HG02938 (cell line): ENCODE measurements at regions not wholly inside any gene's neighbourhood (a gene's known extent, or its start where the extent isn't known, plus 50 kb on each side); places are given as distances from the start of the nearest gene placed in this dataset.

ENCODE experiments used
- ATAC-seq: cut with Tn5 transposase; IDR thresholded peaks from one replicate; pipeline ENCODE4 v1.9.1; 2021; ENCODE audit warnings: mild to moderate bottlenecking, moderate library complexity; ENCODE audit not compliant: unreplicated experiment

DNA sequence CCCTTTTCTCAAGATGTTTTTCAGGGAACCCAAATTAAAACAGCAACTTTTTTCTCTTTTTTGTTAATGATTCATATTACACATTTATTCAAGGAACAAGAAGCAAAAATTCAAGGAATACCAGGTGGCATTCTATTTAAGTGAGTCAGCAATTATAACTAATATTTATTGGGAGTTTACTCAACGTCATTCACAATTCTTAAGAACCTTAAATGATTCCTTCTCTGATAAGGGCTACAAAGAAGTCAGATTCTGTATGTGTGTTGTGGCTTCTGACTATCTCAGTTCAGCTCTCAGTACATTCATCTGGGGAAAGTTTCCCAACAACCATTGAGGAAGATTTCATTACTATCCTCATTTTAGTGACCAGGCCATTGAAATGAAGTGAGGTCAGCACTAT is 470.7 kb upstream of the AKR1E2 start:
- ATAC-seq: no peak

DNA sequence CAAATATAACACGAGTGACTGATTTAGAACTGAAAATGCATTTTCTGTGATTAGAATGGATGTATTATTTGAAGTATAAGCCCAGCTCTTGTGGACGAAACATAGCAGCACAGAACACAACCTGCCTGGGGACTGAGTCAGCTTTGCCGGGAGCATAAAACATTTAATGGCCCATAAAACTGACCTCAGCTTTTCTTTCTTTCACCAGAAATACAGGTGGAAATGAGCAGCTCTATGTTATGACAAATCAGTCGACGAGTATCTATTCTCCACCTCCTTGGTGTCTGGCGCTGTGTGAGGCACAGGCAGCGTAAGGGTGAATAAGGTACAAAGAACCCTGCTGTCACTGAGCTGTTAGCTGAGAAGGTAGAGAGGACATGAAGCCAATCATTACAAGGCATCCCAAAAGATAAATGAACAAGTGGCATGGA is 471.6 kb upstream of the AKR1E2 start:
- no peak for ATAC-seq

DNA sequence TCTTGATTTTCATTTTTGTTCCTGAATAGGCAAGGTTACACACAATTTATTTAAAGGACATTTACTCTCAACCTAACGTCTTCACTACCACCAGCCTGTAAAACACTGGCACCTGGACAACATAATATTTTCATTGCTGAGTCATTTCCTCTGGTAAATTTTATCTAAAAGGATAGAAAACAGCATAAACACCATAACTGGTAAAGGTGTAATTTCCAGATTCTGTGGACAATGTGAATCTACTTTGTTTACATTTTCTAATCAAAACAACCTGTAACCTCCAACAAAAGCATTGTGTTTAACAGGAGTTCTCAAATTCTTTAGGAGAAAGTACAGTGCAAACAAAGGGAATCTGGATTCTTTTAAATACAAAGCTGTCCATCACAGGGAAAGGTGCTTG is 472.0 kb upstream of the AKR1E2 start:
- ATAC-seq: no peak

DNA sequence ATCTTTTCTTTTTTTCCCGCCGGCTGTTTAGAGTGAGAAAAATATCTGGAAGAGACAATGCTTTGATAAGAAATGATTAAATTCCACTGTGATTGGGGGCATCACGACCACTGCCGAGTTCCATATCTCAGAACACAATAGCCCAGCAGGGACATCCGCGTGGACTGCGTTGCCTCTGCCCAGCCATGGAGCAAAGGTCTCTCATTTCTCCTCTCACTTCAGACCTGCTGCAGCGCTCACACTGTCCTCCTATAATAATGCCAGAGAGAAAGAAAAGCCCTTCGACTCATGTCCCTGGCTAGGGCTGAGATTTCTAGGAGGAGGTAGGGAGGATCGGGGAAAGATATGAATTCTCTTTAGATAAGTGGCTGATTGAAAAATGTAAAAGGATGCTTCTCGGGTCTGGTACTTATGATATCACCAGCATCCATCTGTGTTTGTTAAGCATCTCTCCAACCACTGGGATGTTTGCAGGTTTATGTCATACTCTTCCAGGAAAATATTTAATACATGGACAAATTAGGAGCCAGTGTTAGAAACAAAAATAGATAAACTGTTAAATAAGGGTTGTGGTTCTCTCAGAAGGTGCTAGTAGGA is 472.9 kb upstream of the AKR1E2 start:
- no peak for ATAC-seq

DNA sequence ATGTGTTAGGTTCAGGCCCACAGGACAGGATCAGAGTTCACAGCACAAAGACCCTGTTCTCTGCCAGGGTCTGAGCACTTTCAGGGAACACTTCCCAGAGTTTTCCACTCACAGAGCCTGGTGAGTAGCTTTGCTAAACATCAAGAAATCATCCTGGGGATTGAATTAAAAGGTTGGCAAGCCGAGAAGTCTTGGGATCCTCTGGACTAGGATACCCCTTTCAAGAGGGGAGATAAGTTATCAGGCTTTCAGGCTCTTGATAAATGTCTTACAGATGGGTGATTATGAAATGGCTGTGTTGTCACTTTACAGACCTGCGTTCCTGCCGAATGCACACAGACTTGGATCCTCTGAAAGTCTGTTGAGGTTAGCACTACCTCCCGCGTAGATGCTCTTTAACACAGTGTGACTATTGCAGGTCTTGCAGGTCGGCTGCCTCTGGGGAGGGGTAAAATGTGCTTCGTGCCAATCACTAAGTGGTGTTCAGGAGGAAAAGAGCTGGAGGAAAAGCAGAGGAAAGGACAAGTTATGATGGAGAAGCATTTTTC is 473.5 kb upstream of the AKR1E2 start:
- no peak for ATAC-seq

DNA sequence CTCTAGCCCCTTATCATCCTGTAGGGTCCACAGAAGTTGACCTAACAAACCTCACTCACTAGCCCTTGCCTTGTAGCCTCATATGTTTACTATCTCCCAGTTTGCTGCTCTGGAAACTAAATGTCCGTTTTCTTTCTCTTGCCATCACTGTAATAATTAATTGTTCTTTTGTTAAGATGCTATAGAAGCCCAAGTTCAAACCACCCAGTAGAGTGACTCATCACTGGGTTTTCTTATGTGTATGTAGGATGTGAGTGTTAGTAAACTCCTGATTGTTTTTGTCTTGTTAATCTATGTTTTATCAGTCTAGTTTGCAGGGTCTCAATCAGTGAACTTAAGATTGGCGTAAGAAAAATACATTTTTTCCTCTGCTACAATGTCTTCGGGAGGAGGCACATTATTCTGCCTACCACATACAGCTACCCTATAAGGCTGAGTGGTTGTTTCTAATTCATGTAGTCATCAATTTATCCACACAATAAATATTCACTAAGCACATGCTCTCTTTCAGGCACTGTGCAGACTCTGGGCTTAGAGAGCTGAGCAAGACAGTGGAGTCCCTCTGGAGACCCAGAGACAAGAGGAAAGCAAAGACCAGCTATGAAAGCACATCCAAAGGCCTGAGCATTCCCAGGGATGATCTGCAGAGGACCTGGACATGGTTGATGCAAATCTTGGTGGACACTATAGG is 474.1 kb upstream of the AKR1E2 start:
- ATAC-seq: no peak

DNA sequence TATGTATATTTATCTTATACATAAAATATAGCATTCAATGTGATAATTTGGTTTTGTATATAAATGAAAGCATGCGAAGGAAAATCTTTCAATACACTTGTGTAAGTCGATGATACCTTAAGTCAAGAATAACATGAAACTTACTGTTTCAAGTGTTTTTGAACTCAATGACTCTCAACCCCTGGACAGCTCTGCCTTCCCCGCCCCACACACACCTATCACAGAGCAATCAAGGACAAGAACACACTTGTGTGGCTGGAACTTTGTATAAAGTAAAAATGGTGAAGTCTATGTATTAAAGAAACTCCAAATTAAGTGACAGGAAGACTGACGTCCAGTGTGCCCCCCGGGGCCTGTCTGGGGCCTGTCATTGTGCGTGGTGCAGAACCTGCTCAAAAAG is 478.6 kb upstream of the AKR1E2 start:
- no peak for ATAC-seq

DNA sequence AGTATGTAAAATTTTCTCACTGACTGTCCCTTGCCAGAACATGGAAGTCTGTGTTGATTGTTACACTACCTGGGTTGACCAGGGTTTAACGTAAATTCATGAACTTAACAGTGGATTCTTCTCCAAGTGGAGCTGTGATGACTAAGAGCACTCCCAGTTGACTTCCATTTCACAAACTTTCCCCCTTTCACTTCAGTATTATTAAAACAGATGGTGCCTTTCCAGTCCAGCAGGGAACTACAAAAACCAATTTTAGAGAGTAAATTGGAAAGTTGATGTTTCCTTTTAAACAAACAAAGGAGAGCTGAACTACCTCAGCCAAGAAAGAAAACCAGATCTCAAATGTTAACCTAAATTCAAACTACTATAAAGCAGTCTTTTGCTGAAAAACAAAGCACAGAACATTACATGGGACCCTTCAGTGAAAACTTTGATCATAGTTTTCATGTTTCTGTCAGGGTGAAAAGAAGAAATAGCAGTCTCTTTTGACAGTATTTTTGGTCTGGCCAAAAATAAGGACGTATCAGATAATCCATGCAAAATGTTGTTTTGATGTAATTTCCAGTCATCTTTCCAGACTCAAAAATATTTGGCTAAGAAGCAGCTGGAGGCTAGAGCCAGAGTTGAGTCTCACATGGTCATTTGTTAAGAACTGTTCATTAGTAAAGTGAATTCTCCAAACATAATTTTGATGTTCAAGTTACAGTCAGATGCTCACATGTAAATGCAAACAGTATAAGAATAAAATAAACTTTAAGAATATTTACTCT is 479.9 kb upstream of the AKR1E2 start:
- no peak for ATAC-seq

DNA sequence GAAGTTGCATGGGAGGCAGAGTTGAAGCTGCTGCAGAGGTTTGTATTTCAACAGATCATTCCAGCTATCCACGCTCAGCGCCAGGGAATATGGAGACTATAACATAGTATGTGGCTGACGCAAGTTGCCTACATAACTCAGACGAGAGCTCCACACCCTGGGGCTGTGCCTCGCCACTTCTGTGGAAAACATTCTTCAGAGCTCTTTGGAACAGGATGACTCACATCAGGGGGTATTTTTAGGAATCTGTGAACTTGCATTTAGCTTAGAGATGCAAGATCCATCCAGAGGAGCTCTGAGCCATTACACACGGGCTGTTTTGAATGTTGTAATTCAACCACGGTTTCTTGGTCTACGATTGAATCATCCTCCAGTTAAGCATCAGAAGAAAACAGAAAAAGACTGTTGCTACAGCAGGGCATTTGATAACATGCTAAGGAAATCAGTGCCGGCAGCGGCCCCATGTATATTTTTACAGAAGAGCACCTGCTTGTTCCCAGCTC is 481.5 kb upstream of the AKR1E2 start:
- no peak for ATAC-seq

DNA sequence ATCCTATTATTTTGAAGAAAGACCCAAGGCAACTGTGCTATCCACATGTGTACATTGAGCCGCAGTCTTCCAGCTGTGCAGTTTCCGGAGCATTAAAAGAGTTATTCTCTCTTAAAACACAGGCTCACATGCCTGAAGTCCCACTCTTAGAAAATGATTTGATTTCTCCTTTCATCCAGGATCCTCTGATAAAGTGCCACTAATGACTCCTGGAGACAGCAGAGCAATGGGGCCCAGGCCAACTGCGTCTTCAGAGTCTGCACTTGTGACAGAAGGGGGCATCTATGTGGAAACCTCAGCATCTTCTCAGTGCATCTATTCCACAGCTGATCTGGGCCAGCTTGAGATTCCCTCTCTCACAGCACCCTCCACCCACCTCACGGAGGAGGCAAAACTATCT is 482.1 kb upstream of the AKR1E2 start:
- no peak for ATAC-seq

DNA sequence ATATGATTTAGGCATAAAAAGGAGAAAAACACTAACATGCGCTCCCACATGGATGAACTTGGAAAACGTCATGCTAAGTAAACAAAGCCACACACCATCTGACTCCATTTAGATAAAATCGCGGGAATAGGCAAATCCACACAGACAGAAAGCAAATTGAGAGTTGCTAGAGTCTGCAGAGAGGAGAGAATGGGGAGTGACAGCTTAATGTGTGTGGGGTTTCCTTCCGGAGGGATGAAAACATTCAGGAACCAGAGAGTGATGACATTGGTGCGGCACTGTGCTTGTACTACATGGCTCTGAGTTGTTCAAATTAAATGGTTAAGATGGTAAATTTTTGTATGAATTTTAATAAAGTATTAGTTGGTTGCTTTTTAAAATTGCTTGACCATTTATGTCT is 482.9 kb upstream of the AKR1E2 start:
- ATAC-seq: no peak

DNA sequence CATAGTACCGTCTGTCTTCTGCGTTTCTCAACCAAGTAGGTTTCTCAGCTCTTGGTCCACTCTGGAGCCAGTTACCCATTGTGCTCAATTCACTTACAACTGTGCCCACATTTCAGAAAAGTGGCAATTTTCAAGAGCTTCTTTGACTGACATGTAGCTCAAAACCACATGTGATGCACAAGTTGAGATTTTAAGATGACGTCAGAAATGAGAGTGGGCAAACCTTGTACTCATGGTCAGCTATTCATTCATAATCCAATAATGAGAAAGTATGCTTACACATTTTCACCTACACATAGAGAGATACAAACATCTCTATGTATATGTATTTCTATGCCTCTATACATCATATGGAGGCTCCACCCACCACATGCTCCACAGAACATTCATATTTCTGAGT is 487.2 kb upstream of the AKR1E2 start:
- ATAC-seq: no peak

DNA sequence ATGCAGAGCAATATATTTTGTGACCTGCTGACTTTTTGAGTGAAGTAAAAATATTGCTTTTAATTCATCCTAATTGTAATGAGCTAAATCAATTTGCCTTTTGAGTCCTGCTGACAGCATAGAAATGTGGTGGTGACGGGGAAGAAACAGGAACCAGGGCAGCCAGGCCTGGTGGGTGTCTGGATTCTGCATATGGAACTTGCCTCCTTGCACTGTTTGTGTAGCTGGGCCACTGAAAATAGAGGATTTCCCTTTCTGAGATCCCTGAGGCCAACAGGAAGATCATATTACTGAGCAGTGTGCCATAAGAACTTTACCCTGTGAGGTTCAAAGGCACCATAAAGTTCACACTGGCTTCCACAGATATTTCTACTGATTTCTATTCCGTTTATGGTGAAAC is 488.4 kb upstream of the AKR1E2 start:
- ATAC-seq: no peak

DNA sequence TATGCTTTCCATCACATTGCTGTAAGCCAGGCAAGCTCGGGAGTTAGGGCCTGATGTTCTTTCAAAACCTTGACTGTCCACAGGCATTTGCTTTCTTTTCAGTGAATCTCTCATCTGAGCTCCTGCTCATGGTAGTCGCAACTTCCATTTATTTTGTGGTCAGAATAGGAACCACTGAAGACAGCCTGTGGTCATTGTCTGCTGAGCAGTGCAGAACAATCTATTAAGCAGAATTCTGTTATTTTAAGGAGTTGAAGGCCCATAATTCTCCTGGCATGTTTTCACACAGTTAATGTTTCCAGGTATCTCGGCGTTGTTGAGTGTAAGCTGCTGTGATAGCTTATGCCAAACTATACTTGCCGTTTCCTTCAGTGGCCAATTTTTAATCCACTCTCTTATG is 491.1 kb upstream of the AKR1E2 start:
- ATAC-seq: no peak

DNA sequence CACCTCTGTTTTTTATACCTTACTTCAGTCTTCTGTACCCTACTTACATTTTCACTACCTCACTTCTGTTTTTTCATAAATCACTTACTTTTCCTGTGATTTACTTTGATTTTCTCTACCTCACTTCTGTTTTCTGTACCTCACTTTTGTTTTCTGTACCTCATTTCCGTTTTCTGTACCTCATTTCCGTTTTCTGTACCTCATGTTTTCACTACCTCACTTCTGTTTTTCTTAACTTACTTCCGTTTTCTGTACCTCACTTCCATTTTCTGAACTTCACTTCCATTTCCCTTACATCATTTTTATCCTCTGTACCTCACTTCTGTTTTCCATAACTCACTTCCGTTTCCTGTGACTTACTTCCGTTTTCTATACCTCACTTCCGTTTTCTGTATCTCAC is 492.0 kb upstream of the AKR1E2 start:
- no peak for ATAC-seq

DNA sequence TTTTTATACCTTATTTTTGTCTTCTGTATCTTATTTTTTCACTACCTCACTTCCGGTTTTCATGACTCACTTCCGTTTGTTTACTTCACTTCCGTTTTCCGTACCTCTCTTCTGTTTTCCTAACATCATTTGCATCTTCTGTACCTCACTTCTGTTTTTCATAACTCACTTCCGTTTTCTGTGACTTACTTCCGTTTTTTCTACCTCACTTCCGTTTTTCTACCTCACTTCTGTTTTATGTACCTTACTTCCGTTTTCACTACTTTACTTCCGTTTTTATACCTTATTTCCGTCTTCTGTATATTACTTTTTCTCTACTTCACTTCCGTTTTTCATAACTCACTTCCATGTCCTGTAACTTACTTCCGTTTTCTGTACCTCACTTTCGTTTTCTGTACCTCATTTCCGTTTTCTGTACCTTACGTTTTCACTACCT is 492.5 kb upstream of the AKR1E2 start:
- ATAC-seq: no peak

DNA sequence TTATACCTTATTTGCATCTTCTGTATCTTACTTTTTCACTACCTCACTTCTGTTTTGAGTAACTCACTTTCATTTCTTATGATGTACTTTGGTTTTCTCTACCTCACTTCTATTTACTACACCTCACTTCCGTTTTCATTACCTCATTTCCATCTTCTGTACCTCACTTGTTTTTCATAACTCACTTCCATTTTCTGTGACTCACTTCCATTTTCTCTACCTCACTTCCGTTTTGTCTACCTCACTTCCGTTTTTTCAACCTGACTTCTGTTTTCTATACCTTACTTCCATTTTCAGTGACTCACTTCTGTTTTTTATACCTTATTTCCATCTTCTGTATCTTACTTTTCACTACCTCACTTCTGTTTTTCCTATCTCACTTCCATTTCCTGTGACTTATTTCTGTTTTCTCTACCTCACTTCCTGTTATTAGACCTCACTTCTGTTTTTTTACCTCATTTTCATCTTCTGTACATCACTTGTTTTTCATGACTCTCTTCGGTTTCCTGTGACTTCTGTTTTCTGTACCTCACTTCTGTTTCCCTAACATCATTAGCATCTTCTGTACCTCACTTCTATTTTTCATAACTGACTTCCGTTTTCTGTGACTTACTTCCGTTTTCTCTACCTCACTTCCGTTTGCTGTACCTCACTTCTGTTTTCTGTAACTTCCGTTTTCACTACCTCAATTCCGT is 493.1 kb upstream of the AKR1E2 start:
- ATAC-seq: no peak

DNA sequence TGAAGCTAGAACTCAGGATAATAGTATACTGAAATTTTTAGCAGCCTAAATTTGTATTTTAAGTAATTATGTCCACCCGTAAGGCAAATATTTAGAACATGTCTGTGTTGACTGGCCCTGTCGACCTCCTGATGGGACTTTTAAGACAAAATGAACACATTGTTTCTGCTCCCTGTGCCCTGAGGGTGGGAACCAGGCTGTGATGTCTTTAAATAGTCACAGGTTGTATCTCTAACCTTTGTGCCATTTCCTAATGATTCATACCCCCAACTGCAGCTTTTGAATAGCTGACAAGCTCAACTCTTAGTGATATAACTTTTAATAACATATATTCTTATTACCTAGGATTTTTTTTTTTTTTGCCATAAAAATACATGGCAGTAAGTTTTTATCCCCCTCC is 494.9 kb upstream of the AKR1E2 start:
- no peak for ATAC-seq

DNA sequence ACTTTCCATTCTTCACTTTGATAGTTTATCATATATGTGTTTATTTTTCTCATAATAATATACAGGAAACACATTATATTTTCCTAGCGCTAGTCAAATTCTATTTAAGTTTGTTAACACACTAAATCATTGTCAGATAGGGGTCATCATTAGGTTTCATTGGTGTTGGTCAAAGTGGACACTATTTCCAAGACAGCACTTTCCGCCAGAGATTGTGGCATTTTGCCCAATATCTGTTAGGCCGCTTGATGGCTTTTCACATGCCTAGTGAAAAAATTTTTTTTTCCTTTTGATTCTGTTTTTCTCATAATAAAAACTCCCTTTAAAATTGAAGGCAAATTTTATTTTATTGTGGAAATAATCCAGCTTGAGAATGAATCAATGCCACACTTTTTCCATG is 495.4 kb upstream of the AKR1E2 start:
- ATAC-seq: no peak

DNA sequence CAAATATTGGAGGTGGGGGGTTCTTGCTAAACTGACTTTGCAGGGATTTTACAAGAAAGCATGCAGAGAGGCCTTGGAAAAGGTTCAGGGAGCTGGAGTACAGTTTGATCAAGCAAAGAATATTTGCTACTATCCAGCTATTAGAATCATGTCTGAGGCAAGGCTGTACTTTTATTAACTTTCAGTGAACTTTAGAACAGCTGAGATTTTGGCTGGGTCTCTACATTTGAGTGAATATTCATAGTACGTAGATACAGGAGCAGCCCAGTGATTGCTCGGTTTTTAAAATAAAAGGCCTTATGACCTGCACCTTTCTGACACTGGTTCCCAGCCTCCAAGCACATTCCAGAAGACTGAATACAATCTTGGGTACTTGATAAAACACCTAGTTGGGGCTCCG is 496.8 kb upstream of the AKR1E2 start:
- ATAC-seq: no peak

DNA sequence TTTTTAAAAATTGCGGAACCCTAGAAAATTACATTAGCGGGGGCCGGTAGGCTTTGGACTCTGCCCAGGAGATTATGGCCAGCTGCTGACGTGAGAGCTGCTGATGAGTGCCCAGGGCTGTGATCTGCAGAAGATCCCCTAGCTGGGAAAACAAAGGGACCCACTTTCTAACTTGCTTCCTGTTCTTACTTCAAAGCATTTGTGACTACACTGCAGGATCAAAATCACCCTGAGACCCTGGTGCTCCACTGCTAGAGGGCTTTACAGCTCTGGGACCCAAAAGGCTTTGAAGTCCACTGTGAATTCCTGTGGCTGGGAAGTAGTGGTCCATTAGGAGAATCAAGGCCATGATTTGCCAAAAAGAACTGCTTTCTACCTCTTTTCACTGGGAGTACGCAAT is 499.4 kb upstream of the AKR1E2 start:
- ATAC-seq: no peak
